ENCODE measurements at regions not wholly inside any gene's neighbourhood (a gene's known extent, or its start where the extent isn't known, plus 50 kb on each side); places are given as distances from the start of the nearest gene placed in this dataset.

DNA sequence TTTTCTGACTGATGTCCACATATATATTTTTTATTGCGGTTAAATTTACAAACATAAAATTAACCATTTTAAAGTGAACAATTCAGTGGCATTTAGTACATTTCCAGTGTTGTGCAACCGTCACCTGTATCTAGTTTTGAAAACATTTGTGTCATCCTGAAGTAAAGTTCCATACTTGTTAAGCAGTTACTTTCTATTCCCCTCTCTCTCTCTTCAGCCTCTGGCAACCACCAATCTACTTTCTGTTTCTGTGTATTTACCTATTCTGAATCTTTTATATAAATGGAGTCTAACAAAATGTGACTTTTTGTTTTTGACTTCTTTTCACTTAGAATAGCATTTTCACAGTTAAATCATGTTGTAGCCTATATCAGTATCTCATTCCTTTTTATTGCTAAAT lies 480.1 kb upstream of the SMARCA2 start:
- no peak overlapping the region for H3K27ac ChIP-seq (ENCODE audit: insufficient read depth, low read depth, low read length)
- H3K27me3 ChIP-seq (ENCODE audit: control insufficient read depth in 2 of 2, insufficient read depth in 2 of 2, low read length in 2 of 2) = no peaks in the 10 kb centered on the region
- no peak overlapping the region for H2AFZ ChIP-seq (ENCODE audit: low read depth, low read length)
- H4K20me1 ChIP-seq (replicated peaks; ENCODE audit: control insufficient read depth, extremely low read depth, insufficient read depth, low read length) = no peaks in the 10 kb centered on the region
- ChIA-PET CTCF (no interaction called here), POLR2A (no interaction called here)
- TF ChIP-seq JUN (IDR thresholded peaks at IDR 0.05; ENCODE audit: borderline replicate concordance, insufficient read depth, insufficient read length, low read depth) = no peak
- no peak for TF ChIP-seq POLR2A (IDR thresholded peaks at IDR 0.05; ENCODE audit: low read depth, low read length)
- TF ChIP-seq EZH2 (IDR thresholded peaks at IDR 0.05; ENCODE audit: borderline replicate concordance, low read depth, low read length, severe bottlenecking) = no peak
- TF ChIP-seq, protein P1, sequence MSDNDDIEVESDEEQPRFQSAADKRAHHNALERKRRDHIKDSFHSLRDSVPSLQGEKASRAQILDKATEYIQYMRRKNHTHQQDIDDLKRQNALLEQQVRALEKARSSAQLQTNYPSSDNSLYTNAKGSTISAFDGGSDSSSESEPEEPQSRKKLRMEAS (IDR thresholded peaks at IDR 0.05; ENCODE audit: insufficient read depth, insufficient read length) = no peak
- no peak for TF ChIP-seq GATA2 (IDR thresholded peaks at IDR 0.05; ENCODE audit: insufficient read depth, insufficient read length, low read depth, low read length)
- TF ChIP-seq, protein P2, sequence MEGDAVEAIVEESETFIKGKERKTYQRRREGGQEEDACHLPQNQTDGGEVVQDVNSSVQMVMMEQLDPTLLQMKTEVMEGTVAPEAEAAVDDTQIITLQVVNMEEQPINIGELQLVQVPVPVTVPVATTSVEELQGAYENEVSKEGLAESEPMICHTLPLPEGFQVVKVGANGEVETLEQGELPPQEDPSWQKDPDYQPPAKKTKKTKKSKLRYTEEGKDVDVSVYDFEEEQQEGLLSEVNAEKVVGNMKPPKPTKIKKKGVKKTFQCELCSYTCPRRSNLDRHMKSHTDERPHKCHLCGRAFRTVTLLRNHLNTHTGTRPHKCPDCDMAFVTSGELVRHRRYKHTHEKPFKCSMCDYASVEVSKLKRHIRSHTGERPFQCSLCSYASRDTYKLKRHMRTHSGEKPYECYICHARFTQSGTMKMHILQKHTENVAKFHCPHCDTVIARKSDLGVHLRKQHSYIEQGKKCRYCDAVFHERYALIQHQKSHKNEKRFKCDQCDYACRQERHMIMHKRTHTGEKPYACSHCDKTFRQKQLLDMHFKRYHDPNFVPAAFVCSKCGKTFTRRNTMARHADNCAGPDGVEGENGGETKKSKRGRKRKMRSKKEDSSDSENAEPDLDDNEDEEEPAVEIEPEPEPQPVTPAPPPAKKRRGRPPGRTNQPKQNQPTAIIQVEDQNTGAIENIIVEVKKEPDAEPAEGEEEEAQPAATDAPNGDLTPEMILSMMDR (IDR thresholded peaks at IDR 0.05; ENCODE audit: extremely low read depth in 1 of 2, insufficient read depth in 1 of 2, low read depth in 1 of 2, low read length in 2 of 2) = no peak
- TF ChIP-seq POLR2AphosphoS5 (IDR thresholded peaks at IDR 0.05; ENCODE audit: insufficient read depth, low read depth, low read length) = no peak
- no peak for TF ChIP-seq MYC (IDR thresholded peaks at IDR 0.05; ENCODE audit: low read depth, low read length)
- TF ChIP-seq FOS (IDR thresholded peaks at IDR 0.05; ENCODE audit: borderline replicate concordance, insufficient read depth, low read length) = no peak
- H3K4me1 ChIP-seq (ENCODE audit: control insufficient read depth, extremely low read depth, insufficient read depth, low read length) = no peaks in the 10 kb centered on the region
- H3K4me3 ChIP-seq (replicated peaks in 1 of 3; ENCODE audit: insufficient read depth in 1 of 3, low read depth in 1 of 3, low read length in 3 of 3) = no peak overlapping the region
- no peak for FAIRE-seq
- no peaks in the 10 kb centered on the region for H3K9me1 ChIP-seq (replicated peaks; ENCODE audit: control insufficient read depth, extremely low read depth, insufficient read depth, low read length)
- no peak overlapping the region for H3K9ac ChIP-seq (replicated peaks; ENCODE audit: extremely low read depth, insufficient read depth, low read length)
- dilution Hi-C loops (cut with MboI; ENCODE audit: extremely low pct_ligation_motif_present, low sequenced_read_pairs) (no loop called here), intact Hi-C loops (cut with micrococcal nuclease) (no loop called here)
- no peaks in the 10 kb centered on the region for H3K79me2 ChIP-seq (ENCODE audit: control insufficient read depth, insufficient read depth, low read length)
- H3K4me2 ChIP-seq (ENCODE audit: insufficient read depth, low read length) = no peak overlapping the region
- DNase-seq (ENCODE audit: low read depth, low spot score) = no peak
- BruUV-seq (replicated peaks) = no TSS peak
- no peaks in the 10 kb centered on the region for H3K36me3 ChIP-seq (ENCODE audit: control insufficient read depth in 2 of 2, extremely low read depth in 1 of 2, insufficient read depth in 2 of 2, low read length in 2 of 2)
- H3K9me3 ChIP-seq (replicated peaks; ENCODE audit: control insufficient read depth, insufficient read depth, low read length) = peaks cover 2% of the 10 kb centered on the region

Data from endothelial cell of umbilical vein (primary cell).